GM18951 (cell line): ENCODE measurements at regions not wholly inside any gene's neighbourhood (a gene's known extent, or its start where the extent isn't known, plus 50 kb on each side); places are given as distances from the start of the nearest gene placed in this dataset.

ENCODE experiments used
- POLR2A ChIP-seq: IDR thresholded peaks from 4 replicates; pipeline ENCODE4 v1.6.1; 2011; ENCODE audit warnings: mild to moderate bottlenecking; ENCODE audit not compliant: insufficient read length, insufficient read depth; ENCODE audit errors: extremely low read depth
- in situ Hi-C: fragments of 300-500 bp; cut with MboI; formaldehyde crosslinking; loops from one replicate; pipeline ENCODE4 v1.12.0; 2022; ENCODE audit warnings: low sequenced_read_pairs, mixed read lengths, inconsistent platforms; ENCODE audit not compliant: unreplicated experiment

DNA sequence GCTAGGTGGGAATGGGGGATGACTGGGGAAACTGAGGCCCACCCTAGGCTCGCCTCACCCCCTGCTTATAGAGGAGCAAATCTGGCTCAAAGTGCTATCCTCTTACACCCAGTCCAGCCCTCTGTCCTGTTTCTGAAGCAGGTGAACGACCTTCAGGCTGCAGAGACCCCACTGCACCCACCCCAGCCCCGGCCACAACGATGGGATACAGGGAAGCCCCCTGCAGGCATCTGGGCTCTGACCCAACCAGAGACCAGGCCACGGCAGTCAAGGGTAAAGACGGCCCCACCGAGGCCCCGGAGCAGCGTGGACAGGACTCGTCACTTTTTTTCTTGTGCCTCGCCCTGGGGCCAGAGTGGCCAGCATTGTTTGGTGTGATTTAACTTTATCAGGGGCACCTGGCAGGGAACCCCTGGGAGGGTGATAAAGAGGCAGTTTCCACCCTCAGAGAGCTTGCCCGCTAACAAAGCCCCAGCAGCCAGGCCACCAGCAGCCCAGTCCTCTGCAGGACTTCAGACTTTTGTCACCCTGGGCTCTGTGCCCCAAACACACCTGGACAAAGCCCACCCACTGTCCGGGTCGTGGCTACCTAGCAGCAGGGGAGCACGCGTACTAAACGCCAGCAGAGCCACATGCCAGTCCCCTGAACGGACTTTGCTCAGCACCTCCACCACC, 612.6 kb downstream of the TBC1D22A start:
- in situ Hi-C loops: no loop called here
- no peak for TF ChIP-seq POLR2A

DNA sequence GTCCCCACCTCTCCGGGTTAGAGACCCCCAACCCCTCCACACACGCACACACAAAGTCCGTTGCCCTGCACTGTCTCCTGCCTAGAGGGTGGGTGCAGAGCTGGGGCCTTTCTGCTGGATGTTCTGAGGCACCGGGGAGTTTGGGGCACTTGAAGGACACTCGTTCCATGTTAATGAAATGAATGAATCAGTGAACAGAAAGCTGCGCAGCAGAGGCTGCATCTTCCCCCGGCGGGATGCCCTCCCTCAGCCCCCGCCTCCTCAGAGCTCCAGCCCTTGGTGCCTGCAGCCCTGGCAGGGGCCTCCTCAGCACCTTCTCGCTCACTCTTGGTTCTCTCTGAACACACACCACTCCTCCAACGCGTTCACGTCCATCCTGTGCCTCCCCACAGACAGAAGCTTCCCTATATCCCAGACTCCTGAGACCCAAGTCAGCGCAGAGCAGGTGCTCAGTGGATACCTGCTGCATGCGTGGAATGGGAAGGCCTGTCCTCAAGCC, 611.9 kb downstream of the TBC1D22A start:
- no peak for TF ChIP-seq POLR2A

DNA sequence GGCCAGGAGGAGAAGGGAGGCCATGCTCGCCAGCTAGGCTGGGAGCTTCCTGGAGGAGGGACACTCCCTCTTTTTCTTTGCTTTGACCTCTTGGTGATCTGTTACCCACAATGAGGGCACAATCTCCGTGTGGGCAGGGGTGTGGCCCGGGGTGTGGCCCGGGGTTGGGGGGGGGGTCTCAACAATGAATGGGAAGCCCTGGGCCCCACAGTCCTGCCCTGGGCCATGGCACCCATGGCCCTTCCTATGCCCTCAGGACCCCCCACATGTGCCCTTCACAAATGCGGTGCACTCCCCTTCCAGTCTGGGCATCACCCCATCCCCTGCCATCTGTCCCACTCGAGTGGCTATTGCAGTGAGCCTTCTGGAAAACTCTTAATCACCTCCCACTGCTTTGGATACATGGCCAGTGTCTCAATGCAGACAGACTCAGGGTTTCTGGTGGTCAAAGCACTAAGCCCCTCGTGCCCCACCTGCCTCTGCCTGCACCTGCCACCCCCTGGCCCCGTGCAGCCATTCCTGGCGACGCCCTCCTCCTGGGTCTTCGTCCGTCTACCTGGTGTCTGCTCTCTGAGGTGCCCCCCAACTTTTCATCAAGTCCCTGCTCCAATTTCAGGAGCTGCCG, 611.3 kb downstream of the TBC1D22A start:
- in situ Hi-C loops: no loop called here
- no peak for TF ChIP-seq POLR2A

More for the DNA sequence above, 611.9 kb downstream of the TBC1D22A start:
- in situ Hi-C loops: no loop called here

DNA sequence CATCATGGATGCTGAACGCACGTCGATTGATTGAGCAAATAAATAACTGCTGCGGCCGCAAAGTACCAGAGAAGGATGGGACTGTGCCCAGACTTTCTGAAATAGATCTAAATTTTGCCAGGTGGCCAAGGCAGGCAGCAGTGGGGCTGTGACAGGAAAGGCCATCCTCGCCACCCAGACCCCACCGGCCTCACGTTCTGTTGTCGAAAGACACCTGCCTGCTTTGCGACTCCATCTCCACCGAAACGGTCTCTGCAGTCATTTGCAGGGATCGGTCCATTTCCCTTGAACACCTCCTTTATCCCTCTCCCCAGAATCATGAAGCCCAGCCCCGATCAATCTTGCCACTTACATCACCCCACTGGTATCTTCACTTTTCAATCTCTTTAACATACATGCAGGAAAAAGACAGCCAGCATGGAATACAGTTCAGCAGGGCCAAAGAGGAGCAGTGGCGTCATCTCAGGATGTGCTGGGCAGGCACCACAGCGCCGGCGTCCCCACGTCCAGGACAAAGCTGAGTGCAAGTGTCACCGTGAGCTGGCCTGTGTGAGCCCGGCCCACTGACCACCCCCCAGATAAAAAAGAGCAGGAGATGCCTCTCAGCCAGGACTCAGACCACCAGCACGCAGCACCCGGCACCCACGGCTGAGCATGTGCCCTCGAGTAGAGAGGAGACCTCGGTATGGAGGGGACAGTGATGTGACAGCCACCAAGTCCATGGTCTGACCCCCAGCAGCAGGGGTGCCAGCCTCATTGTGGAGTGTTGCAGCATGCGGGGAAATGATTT, 610.3 kb downstream of the TBC1D22A start:
- TF ChIP-seq POLR2A: no peak
- in situ Hi-C loops: no loop called here

DNA sequence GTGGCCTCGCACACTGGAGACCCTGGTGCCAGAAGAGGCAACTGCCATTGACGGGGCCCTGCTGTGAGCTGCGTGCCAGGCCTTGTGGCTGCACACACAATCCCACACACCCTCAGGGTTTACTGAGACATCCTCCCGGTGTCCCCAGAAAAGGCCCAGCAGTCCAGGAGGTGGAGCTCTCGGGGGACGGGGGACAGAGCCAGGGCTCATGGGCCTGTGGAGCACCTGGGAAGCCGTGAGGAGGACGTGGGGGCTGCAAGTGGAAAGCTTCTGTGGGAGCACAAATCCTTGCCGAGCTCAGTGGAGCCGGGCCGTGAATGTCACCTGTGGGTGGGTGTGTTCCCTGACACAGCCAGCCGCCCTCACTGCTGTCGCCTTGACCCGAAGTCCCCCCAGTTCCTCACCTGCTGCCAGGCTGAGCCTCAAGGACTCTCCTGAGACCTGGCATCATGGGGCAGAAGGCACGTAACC, 609.7 kb downstream of the TBC1D22A start:
- no peak for TF ChIP-seq POLR2A
- in situ Hi-C loops: no loop called here

DNA sequence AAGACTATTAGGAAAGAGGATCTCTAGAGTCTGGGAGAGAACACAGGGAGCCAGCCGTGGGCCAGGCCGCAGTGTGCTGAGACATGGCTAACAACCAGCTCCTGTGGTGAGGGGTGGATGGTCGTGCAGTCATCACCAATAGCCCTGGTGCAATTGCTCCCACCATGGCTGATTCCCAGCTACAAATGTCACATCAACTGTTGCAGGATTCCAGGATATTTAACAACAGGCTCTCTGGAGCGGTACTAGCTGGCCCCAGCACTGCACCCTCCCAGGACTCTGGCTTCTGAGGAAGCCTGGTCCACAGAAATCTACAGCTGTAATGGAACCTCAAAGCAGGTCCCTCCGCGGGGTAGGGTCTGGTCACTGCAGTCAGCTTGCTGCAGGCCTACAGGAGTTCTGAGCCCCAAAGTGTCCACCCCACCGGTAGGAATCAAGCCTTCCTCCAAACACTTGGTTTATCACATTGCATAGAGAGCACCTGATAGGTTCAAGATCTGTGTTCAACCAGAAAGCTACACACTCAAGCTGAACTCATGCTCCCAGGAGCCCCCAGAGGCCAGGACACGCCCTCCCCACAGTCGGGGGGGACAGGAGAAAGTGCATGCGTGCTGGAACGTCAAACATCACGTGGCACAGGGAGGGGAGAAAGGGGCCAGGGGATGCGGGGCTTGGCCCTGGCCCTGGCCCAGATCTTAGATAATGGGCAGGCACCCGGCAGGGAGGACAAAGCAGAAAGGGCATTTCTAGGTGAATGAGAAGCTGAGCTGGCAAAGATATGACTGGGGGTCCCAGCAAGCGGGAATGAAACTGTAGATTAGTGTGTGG, 609.0 kb downstream of the TBC1D22A start:
- in situ Hi-C loops: no loop called here
- TF ChIP-seq POLR2A: no peak

DNA sequence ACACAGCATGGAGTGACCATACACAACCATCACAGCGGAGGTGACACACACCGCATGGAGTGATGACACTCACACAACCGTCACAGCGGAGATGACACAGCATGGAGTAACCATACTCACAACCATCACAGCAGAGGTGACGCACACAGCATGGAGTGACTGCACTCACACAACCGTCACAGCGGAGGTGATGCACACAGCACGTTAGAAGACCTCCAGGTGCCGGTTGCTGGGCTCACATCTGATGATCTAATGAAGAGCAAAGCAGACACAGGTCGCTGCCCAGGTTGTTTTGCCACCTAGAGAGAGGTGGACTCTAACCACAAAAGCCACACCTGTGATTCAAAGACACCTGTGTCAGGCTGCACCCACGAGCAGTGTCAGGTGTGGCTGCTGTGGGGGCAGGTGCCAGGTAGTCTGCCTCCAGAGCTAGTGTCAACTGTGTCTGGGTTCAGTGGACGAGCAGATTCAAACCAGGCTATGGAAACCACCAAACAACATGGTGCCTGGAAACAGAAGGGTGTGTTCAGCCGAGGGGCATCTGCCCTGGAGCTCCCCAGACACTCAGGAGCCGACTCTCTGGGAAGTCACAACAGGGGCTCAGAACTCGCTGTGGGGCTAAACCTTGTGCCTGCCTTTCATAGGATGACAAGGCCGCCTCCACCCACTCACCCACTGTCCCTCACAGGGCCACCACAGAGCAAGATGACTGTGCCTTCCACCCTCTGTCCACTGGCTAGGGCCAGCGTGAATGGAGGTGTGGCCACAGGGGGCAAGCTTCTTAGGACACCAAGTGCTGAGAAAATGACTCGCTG, 608.2 kb downstream of the TBC1D22A start:
- in situ Hi-C loops: no loop called here
- no peak for TF ChIP-seq POLR2A

DNA sequence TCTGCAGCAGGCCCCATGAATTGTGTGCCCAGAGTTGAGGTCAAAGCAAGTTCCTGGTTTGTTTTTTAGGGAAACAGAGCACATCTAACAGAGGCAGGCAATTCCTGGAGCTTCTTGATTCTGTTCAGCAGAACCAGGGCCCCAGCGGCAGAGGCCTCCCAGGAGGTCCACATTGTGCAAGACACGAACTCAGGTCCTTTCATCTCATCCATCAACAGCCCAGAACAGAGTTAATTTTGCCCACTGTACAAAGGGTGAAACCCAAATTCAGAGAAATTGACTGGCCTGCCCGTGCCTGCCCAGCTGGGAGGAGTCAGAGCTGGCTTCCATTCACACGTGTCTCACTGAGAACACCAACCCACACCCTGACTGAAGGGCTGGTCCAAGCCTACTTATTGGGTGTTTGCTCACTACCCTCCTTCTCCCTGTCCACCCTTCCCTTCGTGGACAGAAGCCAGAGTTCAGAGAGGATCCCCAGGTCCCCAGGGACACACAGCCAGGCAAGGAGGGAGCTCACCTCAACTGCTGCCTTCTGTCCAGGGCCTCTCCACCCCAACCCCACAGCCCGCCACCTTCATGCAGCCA, 607.1 kb downstream of the TBC1D22A start:
- in situ Hi-C loops: no loop called here
- TF ChIP-seq POLR2A: no peak

DNA sequence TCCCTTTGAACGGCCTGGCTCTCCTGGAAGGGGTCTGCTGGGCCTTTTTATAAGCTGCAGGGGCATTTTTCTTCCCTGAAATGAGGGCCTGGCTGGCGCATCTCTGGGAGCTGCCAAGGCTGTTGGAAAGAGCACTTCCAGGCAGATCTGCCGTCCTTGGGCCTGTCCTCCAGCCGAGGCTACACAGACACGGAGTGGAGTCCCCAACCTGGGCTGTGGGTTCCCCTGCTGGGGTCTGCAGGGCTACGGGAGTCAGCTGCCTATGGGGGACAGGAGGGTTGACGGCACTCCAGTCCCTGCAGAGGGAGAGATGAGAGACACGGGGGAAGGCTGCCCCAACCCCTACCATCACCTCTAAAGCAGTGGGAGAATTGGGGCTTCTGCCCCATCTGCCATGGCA, 606.6 kb downstream of the TBC1D22A start:
- TF ChIP-seq POLR2A: no peak
- in situ Hi-C loops: no loop called here

DNA sequence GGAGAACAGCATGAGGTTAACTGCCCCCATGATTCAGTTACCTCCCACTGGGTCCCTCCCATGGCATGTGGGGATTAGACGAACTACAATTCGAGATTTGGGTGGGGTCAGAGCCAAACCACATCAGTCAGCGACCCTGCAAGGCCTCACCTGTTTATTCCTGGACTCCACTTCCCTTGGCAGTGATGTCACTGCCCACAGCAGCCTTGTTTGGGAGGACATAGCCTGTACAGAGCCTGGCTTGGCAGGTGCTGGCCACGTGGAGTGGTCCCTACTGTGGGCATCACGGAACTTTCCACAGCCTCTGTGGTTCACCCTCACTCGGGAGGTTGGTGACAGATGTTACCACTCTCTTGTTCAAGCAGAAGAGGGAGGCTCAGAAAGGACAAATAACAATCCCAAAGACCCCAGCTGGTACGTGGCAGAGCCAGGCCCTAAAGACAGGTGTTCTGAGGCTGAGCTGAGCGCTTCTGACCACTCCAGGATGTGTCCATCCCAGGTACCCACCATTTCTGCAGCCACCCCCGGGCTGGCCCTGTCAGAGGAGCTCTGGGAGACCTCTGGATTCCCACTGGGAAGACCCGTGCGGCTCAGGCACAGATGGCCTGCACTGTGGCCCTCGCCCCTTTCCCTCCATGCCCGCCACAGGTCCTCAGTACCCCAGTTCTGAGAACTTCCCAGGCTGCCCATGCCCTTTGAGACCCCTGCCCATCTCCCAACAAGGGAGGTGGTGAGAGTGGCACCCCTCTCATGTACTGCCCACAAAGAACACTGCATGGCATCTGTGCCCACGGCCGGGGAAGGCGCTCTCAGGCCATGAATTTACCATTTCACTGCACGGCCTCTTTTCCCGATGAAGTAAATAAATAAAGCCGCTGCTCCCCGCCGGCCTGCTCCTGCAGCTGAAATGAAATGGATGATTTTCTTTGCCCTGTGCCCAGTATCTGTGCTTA, 605.8 kb downstream of the TBC1D22A start:
- in situ Hi-C loops: no loop called here
- no peak for TF ChIP-seq POLR2A
